SU-DHL-6 (cell line): ENCODE measurements at regions not wholly inside any gene's neighbourhood (a gene's known extent, or its start where the extent isn't known, plus 50 kb on each side); places are given as distances from the start of the nearest gene placed in this dataset.

Experiments used
- H2AFZ ChIP-seq: fragments of 200-600 bp; sonication (generic); 2 replicates; pipeline ENCODE4 v1.6.1; 2014; ENCODE audit warnings: low read depth, mild to moderate bottlenecking, moderate library complexity, mixed read lengths, antibody characterized with exemption, low read length; ENCODE audit not compliant: severe bottlenecking
- H3F3A ChIP-seq: fragments of 200-600 bp; shearing (Covaris generic); 2 replicates; pipeline ENCODE4 v1.6.0; 2016; ENCODE audit warnings: antibody characterized with exemption, mild to moderate bottlenecking; ENCODE audit not compliant: insufficient read depth
- H3K27ac ChIP-seq: fragments of 200-600 bp; sonication (generic); 2 replicates; pipeline ENCODE4 v1.5.1; 2016; ENCODE audit warnings: low read depth, mild to moderate bottlenecking, low read length, moderate library complexity, mixed read lengths
- H3K27me3 ChIP-seq: fragments of 200-600 bp; sonication (generic), shearing (Covaris generic); 2 replicates; pipeline ENCODE4 v1.6.0; 2014; ENCODE audit warnings: mild to moderate bottlenecking, low read length
- H3K36me3 ChIP-seq: fragments of 200-600 bp; sonication (generic); 2 replicates; pipeline ENCODE4 v1.6.1; 2014; ENCODE audit warnings: mild to moderate bottlenecking, low read length, mixed read lengths
- H3K4me2 ChIP-seq: fragments of 300-600, 200-600 bp; shearing (Covaris generic), sonication (generic); 2 replicates; pipeline ENCODE4 v1.6.0; 2014; ENCODE audit warnings: low read length, low read depth, mild to moderate bottlenecking; ENCODE audit not compliant: poor library complexity, severe bottlenecking
- H3K4me3 ChIP-seq: fragments of 200-600 bp; sonication (generic); 2 replicates; pipeline ENCODE4 v1.5.1; 2014; ENCODE audit warnings: antibody characterized with exemption, low read length, mild to moderate bottlenecking, mixed read lengths; ENCODE audit not compliant: insufficient read depth, poor library complexity, severe bottlenecking
- H3K79me2 ChIP-seq: fragments of 200-600 bp; sonication (generic); 2 replicates; pipeline ENCODE4 v1.6.1; 2014; ENCODE audit warnings: mild to moderate bottlenecking, low read length, moderate library complexity; ENCODE audit not compliant: insufficient read depth
- H3K9ac ChIP-seq: fragments of 200-600 bp; sonication (generic); 2 replicates; pipeline ENCODE4 v1.7.0; 2014; ENCODE audit warnings: mild to moderate bottlenecking, low read length
- H3K9me2 ChIP-seq: fragments of 200-600 bp; sonication (generic); replicated peaks from 2 replicates; pipeline ENCODE4 v1.6.1; 2014; ENCODE audit warnings: low read length; ENCODE audit not compliant: insufficient read depth
- H3K9me3 ChIP-seq: fragments of 200-600 bp; sonication (generic); 2 replicates; pipeline ENCODE4 v1.6.1; 2014; ENCODE audit warnings: low read length, mixed read lengths; ENCODE audit not compliant: insufficient read depth
- H4K20me1 ChIP-seq: fragments of 200-600 bp; sonication (generic); 2 replicates; pipeline ENCODE4 v1.6.1; 2014; ENCODE audit warnings: low read depth, mild to moderate bottlenecking, antibody characterized with exemption, low read length, moderate library complexity, mixed read lengths
- CTCF ChIP-seq: fragments of 200-600 bp; sonication (generic); IDR thresholded peaks from one replicate; pipeline ENCODE4 v1.5.1; 2017; ENCODE audit warnings: antibody characterized with exemption, mild to moderate bottlenecking, low read length, moderate library complexity; ENCODE audit not compliant: insufficient read depth, poor library complexity, severe bottlenecking
- EZH2phosphoT487 ChIP-seq: fragments of 200-600 bp; sonication (generic), shearing (Covaris generic); conservative IDR thresholded peaks from 2 replicates; pipeline ENCODE4 v1.6.1; 2018; ENCODE audit warnings: mild to moderate bottlenecking, antibody characterized with exemption, low read length, moderate library complexity, mixed read lengths

GRCh38 chr1:5661196-5662085 is 330.8 kb downstream of the NPHP4 start:
- Histone ChIP-seq H3K4me3 (no peak overlapping the region), H4K20me1 (no peaks in the 10 kb centered on the region), H3K9me2 (no peaks in the 10 kb centered on the region), H3K79me2 (no peaks in the 10 kb centered on the region), H3K9me3 (no peaks in the 10 kb centered on the region), H3F3A (no peaks in the 10 kb centered on the region), H3K27ac (no peak overlapping the region), H3K9ac (no peak overlapping the region), H2AFZ (no peak overlapping the region), H3K36me3 (no peaks in the 10 kb centered on the region), H3K27me3 (no peaks in the 10 kb centered on the region), H3K4me2 (no peak overlapping the region)
- TF ChIP-seq CTCF (no peak), EZH2phosphoT487 (no peak)

GRCh38 chr1:5660141-5660935 is 331.9 kb downstream of the NPHP4 start:
- no peaks in the 10 kb centered on the region for H3K79me2 ChIP-seq
- H4K20me1 ChIP-seq = no peaks in the 10 kb centered on the region
- no peak for TF ChIP-seq CTCF
- TF ChIP-seq EZH2phosphoT487 = no peak
- no peaks in the 10 kb centered on the region for H3F3A ChIP-seq
- H3K4me2 ChIP-seq = no peak overlapping the region
- no peak overlapping the region for H3K9ac ChIP-seq
- no peaks in the 10 kb centered on the region for H3K9me2 ChIP-seq
- no peaks in the 10 kb centered on the region for H3K27me3 ChIP-seq
- H2AFZ ChIP-seq = no peak overlapping the region
- H3K27ac ChIP-seq = no peak overlapping the region
- no peak overlapping the region for H3K4me3 ChIP-seq
- no peaks in the 10 kb centered on the region for H3K9me3 ChIP-seq
- H3K36me3 ChIP-seq = no peaks in the 10 kb centered on the region

GRCh38 chr1:5659606-5660005 is 332.6 kb downstream of the NPHP4 start:
- H3F3A ChIP-seq = no peaks in the 10 kb centered on the region
- no peak overlapping the region for H3K4me2 ChIP-seq
- H2AFZ ChIP-seq = no peak overlapping the region
- H4K20me1 ChIP-seq = no peaks in the 10 kb centered on the region
- H3K27ac ChIP-seq = no peak overlapping the region
- H3K79me2 ChIP-seq = no peaks in the 10 kb centered on the region
- H3K9ac ChIP-seq = no peak overlapping the region
- H3K9me2 ChIP-seq = no peaks in the 10 kb centered on the region
- H3K4me3 ChIP-seq = no peak overlapping the region
- no peaks in the 10 kb centered on the region for H3K9me3 ChIP-seq
- no peaks in the 10 kb centered on the region for H3K27me3 ChIP-seq
- no peaks in the 10 kb centered on the region for H3K36me3 ChIP-seq
- no peak for TF ChIP-seq EZH2phosphoT487
- no peak for TF ChIP-seq CTCF
